Hematopoietic multipotent progenitor cell treated with erythropoietin and hydrocortisone succinate and interleukin-3 and kit ligand, for 17 days (in vitro differentiated cells): ENCODE measurements at regions not wholly inside any gene's neighbourhood (a gene's known extent, or its start where the extent isn't known, plus 50 kb on each side); places are given as distances from the start of the nearest gene placed in this dataset.

ENCODE experiments used
- DNase-seq: peaks from one replicate; pipeline ENCODE4 v3.0.0-alpha.2; 2015; ENCODE audit warnings: low spot score

- DNase-seq, result no peak
Observed at GRCh38 chr5:173463207-173463606, 135.0 kb upstream of the STC2 start.

GRCh38 chr5:173458828-173459609 lies 130.8 kb upstream of the STC2 start:
- no peak for DNase-seq

GRCh38 chr5:173457482-173457881 lies 129.3 kb upstream of the STC2 start:
- no peak for DNase-seq

GRCh38 chr5:173456751-173457171 lies 128.5 kb upstream of the STC2 start:
- DNase-seq, result no peak

- no peak for DNase-seq
Observed at GRCh38 chr5:173456181-173456580, 128.0 kb upstream of the STC2 start.

GRCh38 chr5:173455599-173455957 lies 127.4 kb upstream of the STC2 start:
- no peak for DNase-seq

GRCh38 chr5:173454736-173455598 lies 126.8 kb upstream of the STC2 start:
- no peak for DNase-seq

- DNase-seq, result no peak
Observed at GRCh38 chr5:173454361-173454735, 126.1 kb upstream of the STC2 start.

- no peak for DNase-seq
Observed at GRCh38 chr5:173453167-173453566, 125.0 kb upstream of the STC2 start.

GRCh38 chr5:173452119-173452905 lies 124.1 kb upstream of the STC2 start:
- DNase-seq, result no peak

- DNase-seq, result no peak
Observed at GRCh38 chr5:173451651-173452050, 123.4 kb upstream of the STC2 start.

- DNase-seq, result peak; percentile 8
Observed at GRCh38 chr5:173451031-173451430, 122.8 kb upstream of the STC2 start.

- no peak for DNase-seq
Observed at GRCh38 chr5:173450188-173450587, 122.0 kb upstream of the STC2 start.

- no peak for DNase-seq
Observed at GRCh38 chr5:173448856-173449255, 120.6 kb upstream of the STC2 start.

- DNase-seq, result no peak
Observed at GRCh38 chr5:173443971-173444370, 115.8 kb upstream of the STC2 start.

- no peak for DNase-seq
Observed at GRCh38 chr5:173441053-173441628, 112.9 kb upstream of the STC2 start.

- DNase-seq, result no peak
Observed at GRCh38 chr5:173438951-173439350, 110.7 kb upstream of the STC2 start.

GRCh38 chr5:173435447-173435846 lies 107.2 kb upstream of the STC2 start:
- no peak for DNase-seq

GRCh38 chr5:173434270-173434669 lies 106.1 kb upstream of the STC2 start:
- no peak for DNase-seq

- no peak for DNase-seq
Observed at GRCh38 chr5:173430394-173430793, 102.2 kb upstream of the STC2 start.

GRCh38 chr5:173429489-173430150 lies 101.4 kb upstream of the STC2 start:
- no peak for DNase-seq
